Effector memory CD8-positive, alpha-beta T cell (primary cell): ENCODE measurements at regions not wholly inside any gene's neighbourhood (a gene's known extent, or its start where the extent isn't known, plus 50 kb on each side); places are given as distances from the start of the nearest gene placed in this dataset.
"Not testable (repeated sequence)": the region's sequence is repeated elsewhere in the genome, so short reads cannot be mapped to it uniquely, and the experiment has no call there.

Experiments
- ATAC-seq: fragments of 150-1000 bp; cut with Tn5 transposase; replicated peaks from 2 replicates; pipeline ENCODE4 v1.10.0; 2021; ENCODE audit warnings: mild to moderate bottlenecking, moderate library complexity
- DNase-seq, 3 experiments: peaks; one replicate each; pipeline ENCODE4 v3.0.0; 2021
- H3K27ac Mint-ChIP-seq, 2 donors: one replicate each; pipeline ENCODE4 v1.8.0; 2022; ENCODE audit warnings: mild to moderate bottlenecking in 2 of 2, mixed read lengths in 2 of 2, moderate library complexity in 2 of 2
- H3K27me3 Mint-ChIP-seq, 2 donors: one replicate each; pipeline ENCODE4 v1.8.0; 2022; ENCODE audit warnings: mixed read lengths in 2 of 2
- H3K36me3 Mint-ChIP-seq: one replicate; pipeline ENCODE4 v1.8.0; 2022; ENCODE audit warnings: mild to moderate bottlenecking, moderate library complexity, mixed read lengths; ENCODE audit not compliant: insufficient read depth
- H3K4me1 Mint-ChIP-seq, 2 donors: one replicate each; pipeline ENCODE4 v1.8.0; 2022; ENCODE audit warnings: low read depth in 2 of 2, mixed read lengths in 2 of 2
- H3K4me3 Mint-ChIP-seq, 2 donors: one replicate each; pipeline ENCODE4 v1.8.0; 2022; ENCODE audit warnings: mild to moderate bottlenecking in 2 of 2, mixed read lengths in 2 of 2, moderate library complexity in 2 of 2
- H3K9me3 Mint-ChIP-seq, 2 donors: one replicate each; pipeline ENCODE4 v1.8.0; 2022; ENCODE audit warnings: mixed read lengths in 2 of 2

DNA sequence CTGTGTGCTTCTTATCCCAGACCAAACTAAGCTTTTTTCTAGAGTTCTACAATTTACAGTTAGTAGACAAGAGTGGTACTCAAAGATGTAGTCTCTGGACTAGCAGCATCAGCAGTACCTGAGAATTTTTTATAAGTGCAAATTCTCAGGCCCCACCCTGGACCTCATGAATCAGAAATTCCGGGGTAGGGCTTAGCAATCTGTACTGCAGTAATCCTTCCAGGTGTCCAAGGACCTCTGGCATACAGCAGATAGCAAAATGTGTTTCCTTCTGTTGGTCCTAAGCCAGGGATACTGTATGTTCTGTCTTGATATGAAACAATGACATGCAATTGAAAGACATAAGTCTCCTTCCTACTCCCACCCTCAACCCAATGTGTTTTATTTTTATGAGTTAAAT is 194.3 kb downstream of the MSX2 start:
- no peak for DNase-seq
- Mint-ChIP-seq H3K4me1 (peaks cover 0 to 4% of the 10 kb centered on the region in 2 donors), H3K36me3 (no peaks in the 10 kb centered on the region), H3K9me3 (no peaks in the 10 kb centered on the region), H3K27me3 (peaks cover 14 to 22% of the 10 kb centered on the region in 2 donors), H3K4me3 (no peak overlapping the region), H3K27ac (no peak overlapping the region)
- no peak for ATAC-seq

DNA sequence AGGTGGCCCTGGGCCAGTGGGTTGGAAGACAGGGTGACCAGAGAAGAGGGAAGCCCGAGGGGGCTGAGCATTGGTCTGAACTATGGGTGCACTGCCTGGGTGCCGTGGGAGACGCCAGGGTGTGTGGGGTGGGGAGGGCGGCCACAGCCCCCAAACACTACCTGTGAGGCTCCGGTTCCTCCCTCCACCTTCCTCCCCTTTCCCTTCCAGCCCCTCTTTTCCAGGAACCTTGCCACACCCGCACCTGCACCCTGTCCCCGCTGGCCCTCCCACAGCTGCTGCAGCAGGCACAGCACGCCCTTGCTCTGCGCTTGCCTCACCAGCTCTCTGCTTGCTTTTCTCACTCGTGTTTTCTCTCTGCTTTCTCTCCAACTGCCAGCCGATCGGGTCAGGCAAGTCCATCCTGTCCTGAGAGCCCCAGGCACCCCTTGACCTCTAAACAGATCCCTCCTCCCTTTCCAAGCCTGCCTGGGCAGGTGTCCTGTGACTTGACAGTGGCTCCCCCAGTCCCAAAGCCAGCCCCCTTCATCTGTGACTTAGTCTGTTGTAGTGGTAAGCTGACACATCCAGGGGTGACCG is 193.7 kb downstream of the MSX2 start:
- no peak overlapping the region for H3K27ac Mint-ChIP-seq
- peaks cover 0 to 4% of the 10 kb centered on the region in 2 donors for H3K4me1 Mint-ChIP-seq
- peaks cover 14 to 22% of the 10 kb centered on the region in 2 donors for H3K27me3 Mint-ChIP-seq
- no peaks in the 10 kb centered on the region for H3K36me3 Mint-ChIP-seq
- H3K9me3 Mint-ChIP-seq = no peaks in the 10 kb centered on the region
- no peak for DNase-seq
- no peak for ATAC-seq
- H3K4me3 Mint-ChIP-seq = no peak overlapping the region

DNA sequence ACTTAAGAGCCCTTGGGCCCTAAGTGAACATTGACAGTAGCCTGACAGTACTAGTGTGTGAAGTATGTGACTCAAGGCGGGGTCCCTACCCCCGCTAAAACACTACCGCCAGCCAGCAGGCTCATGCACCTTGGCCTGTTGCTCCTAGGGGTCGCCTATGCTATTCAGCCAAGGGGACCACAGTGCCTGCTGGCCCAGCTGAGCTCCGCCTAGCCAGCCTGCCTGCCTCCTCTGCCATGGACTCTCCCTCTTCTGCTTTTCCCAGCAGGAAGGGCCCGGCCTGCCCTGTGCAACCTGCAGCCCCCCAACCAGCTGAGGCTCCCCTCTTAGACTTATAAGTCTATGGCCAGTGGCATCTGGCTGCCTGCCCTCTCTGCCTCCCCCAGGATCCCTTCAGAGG is 193.1 kb downstream of the MSX2 start:
- not testable (repeated sequence) for ATAC-seq, H3K4me3 Mint-ChIP-seq, H3K9me3 Mint-ChIP-seq, H3K4me1 Mint-ChIP-seq, DNase-seq, H3K36me3 Mint-ChIP-seq, H3K27ac Mint-ChIP-seq
- H3K27me3 Mint-ChIP-seq = peaks cover 14 to 22% of the 10 kb centered on the region in 2 donors

DNA sequence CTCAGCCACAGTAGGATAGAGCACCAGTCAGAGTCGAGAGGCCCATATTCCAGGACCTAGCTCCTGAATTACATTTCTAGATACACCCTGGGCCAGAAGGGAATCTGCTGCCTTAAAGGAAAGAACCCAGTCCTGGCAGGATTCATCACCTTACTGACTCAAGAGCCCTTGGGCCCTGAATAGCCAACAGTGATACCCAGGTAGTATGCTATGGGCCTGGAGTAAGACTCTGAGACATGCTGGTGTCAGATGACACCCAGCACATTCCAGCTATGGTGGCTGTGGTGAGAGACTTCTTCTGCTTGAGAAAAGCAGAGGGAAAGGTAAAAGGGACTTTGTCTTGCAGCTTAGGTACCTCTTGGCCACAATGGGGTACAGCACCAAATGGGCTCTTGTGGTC is 192.5 kb downstream of the MSX2 start:
- not testable (repeated sequence) for H3K4me3 Mint-ChIP-seq, ATAC-seq, H3K36me3 Mint-ChIP-seq, H3K9me3 Mint-ChIP-seq, H3K27ac Mint-ChIP-seq, H3K4me1 Mint-ChIP-seq, DNase-seq
- H3K27me3 Mint-ChIP-seq = peaks cover 14 to 22% of the 10 kb centered on the region in 2 donors

DNA sequence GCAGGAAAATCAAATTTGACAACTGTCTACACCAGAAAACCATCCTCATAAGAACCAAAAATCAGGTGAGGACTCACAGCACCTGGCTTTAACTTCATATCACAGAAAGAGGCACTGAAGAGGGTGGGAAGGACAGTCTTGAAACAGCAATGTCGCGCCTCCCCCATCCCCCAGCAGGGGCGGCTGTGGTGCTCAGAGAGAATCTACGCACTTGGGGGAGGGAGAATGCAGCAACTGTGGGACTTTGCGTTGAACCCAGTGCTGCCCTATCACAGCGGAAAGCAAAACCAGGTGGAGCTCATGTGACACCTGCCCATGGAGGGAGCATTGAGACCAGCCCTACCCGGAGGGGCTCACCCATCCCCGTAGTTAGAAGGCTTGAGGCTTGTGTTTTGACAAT is 191.8 kb downstream of the MSX2 start:
- H3K9me3 Mint-ChIP-seq = no peaks in the 10 kb centered on the region
- H3K27me3 Mint-ChIP-seq = peaks cover 14 to 27% of the 10 kb centered on the region in 2 donors
- no peak for DNase-seq
- peaks cover 0 to 3% of the 10 kb centered on the region in 2 donors for H3K4me1 Mint-ChIP-seq
- no peak for ATAC-seq
- no peaks in the 10 kb centered on the region for H3K36me3 Mint-ChIP-seq
- H3K4me3 Mint-ChIP-seq = no peak overlapping the region
- H3K27ac Mint-ChIP-seq = no peak overlapping the region

DNA sequence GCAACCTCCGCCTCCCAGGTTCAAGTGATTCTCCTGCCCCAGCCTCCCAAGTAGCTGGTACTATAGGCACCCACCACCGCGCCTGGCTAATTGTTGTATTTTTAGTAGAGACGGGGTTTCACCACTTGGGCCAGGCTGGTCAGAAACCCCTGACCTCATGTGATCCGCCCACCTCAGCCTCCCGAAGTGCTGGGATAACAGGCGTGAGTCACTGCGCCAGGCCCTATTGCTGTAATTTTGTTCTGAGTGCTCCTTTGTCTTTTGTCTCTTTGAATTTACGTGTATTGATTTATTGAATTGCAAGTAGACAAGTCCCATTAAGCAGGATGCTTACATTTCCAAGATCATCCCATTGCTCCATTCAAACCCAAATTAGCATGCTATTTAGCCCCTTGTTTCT is 186.7 kb downstream of the MSX2 start:
- ATAC-seq = no peak
- H3K4me3 Mint-ChIP-seq = no peak overlapping the region
- no peaks in the 10 kb centered on the region for H3K36me3 Mint-ChIP-seq
- DNase-seq = no peak
- H3K27ac Mint-ChIP-seq = no peak overlapping the region
- no peaks in the 10 kb centered on the region for H3K9me3 Mint-ChIP-seq
- H3K4me1 Mint-ChIP-seq = no peaks in the 10 kb centered on the region
- H3K27me3 Mint-ChIP-seq = peaks cover 5 to 34% of the 10 kb centered on the region in 2 donors

DNA sequence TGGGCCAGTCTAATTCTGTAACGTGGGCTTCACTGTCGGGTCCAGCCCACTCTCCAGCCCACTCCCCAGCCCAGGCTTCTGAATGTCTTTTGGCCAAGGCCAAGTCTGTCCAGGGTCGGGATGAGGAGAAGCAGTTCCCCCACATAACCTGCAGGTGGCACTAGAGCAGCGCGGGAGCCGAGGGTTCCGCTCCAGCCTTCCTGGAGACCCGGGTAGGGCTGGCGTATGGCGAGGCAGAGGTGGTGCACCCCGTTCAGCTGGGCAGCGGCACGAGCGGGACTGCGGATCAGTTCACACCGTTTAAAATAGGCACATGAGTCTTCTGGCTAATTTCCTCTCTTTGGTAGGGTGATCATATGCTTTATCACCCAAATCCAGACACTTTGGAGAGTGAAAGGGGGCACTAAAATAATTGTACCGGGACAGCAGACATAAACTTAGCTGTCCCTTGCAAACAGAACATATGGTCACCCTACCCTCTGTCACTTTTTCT is 185.9 kb downstream of the MSX2 start:
- Mint-ChIP-seq H3K4me3 (no peak overlapping the region), H3K36me3 (no peaks in the 10 kb centered on the region), H3K9me3 (no peaks in the 10 kb centered on the region), H3K27ac (no peak overlapping the region), H3K27me3 (peaks cover 0 to 36% of the 10 kb centered on the region in 2 donors), H3K4me1 (no peaks in the 10 kb centered on the region)
- ATAC-seq = peak; percentile 39
- DNase-seq = peak in 2 of 3 experiments; percentile 3 to 21

DNA sequence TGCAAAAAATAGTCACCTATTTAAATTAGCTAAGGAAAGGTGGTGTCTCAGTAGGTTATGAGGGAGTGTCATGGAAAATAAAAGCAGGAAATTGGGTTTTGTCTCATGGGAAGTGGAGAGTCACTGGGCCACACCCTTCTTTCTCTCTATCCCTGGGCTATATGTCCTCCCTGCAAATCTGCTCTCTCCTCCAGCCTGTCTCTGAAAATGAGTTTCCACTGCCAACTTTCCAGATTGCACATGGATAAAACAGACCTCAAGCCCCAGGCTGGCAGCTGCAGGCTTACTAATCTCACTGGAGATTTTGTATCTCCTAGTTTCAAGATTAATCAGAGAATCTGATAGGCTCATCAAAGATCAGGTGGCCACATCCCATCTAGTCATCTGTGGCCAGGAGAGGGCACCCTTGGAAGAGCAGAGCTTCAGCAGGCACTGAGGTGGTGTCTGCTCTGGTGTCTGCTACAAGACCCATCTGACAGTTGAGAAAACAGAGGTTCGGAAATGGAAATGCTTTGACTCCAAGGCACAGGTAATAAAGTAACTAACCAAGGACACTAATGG is 178.9 kb downstream of the MSX2 start:
- peaks cover 0 to 13% of the 10 kb centered on the region in 2 donors for H3K27me3 Mint-ChIP-seq
- H3K4me3 Mint-ChIP-seq = no peak overlapping the region
- ATAC-seq (no peak), DNase-seq (no peak)
- no peaks in the 10 kb centered on the region for H3K4me1 Mint-ChIP-seq
- H3K9me3 Mint-ChIP-seq = no peaks in the 10 kb centered on the region
- H3K36me3 Mint-ChIP-seq = no peaks in the 10 kb centered on the region
- H3K27ac Mint-ChIP-seq = no peak overlapping the region

DNA sequence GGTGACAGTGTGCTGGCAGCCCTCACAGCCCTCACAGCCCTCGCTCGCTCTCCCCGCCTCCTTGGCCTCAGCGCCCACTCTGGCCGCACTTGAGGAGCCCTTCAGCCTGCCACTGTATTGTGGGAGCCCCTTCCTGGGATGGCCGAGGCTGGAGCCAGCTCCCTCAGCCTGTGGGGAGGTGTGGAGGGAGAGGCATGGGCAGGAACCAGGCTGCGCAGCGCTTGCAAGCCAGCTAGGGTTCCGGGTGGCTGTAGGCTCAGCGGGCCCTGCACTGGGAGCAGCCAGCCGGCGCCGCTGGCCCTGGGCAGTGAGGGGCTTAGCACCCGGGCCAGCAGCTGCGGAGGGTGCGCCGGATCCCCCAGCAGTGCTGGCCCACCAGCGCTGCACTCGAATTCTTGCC is 177.0 kb downstream of the MSX2 start:
- Mint-ChIP-seq H3K36me3 (no peaks in the 10 kb centered on the region), H3K9me3 (no peaks in the 10 kb centered on the region), H3K4me3 (no peak overlapping the region), H3K27ac (no peak overlapping the region), H3K4me1 (no peaks in the 10 kb centered on the region), H3K27me3 (peaks cover 0 to 11% of the 10 kb centered on the region in 2 donors)
- ATAC-seq (no peak), DNase-seq (no peak)

DNA sequence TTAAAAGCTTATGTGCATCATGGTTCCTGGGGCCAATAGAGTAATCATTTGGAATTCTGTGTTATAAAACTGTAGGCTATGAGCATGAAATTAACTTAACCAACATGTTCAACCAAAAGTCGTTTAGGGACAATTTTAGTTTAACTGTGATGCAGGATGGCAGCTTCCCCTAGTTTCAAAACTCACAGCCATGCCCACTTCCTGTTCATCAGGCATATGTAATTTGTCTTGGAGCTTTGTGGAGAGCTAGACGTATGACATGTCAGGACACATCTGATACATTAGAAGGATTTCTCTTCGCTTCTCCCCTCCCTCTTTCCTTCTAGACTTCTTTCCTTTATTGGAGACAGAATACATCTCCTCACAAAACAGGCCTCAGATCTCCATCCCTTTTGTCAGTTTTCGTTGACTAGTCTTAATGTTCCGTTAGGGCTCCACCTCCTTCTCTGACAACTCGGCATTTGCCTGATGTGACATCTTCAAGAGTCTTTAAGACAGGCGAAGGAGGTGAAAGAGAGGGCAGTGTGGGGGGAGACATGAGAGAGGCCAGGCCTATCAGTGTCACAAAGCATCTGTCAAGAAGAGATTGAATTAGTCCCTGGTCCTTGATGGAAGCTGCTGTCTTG is 176.0 kb downstream of the MSX2 start:
- Mint-ChIP-seq H3K4me1 (no peaks in the 10 kb centered on the region), H3K27ac (no peak overlapping the region), H3K36me3 (no peaks in the 10 kb centered on the region), H3K9me3 (no peaks in the 10 kb centered on the region), H3K27me3 (peaks cover 0 to 9% of the 10 kb centered on the region in 2 donors), H3K4me3 (no peak overlapping the region)
- DNase-seq = no peak
- ATAC-seq = no peak

DNA sequence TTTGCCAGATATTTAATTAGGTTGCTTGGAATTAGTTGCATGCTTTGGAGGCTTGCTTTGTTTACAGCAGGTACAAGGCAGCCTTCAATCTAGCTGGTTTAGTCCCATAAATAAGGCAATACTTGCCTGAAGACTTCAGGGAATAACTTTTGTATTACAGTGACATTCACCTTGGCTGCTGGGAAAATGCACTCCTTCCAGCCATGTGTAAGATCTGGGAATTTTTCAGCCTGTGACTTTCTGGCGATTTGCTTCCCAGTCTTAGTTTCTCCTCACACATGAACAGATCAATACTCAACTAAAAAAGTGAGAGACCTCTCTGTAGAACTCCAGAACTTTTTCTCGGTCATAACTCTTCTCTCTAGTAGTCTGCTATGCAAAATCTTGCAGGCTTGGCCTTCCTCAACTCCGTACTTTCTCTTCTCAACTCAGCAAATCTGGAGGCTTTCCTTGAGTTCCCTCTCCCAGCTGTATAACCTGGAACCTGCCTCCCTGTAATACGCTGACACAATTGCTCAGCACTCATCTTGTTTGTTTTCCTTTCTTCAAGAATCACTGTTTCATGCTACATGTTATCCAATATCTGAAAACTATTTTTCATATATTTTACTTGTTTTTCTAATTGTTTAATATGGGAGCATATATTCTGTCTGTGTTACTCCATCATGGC is 173.0 kb downstream of the MSX2 start:
- H3K27ac Mint-ChIP-seq = no peak overlapping the region
- no peaks in the 10 kb centered on the region for H3K27me3 Mint-ChIP-seq
- ATAC-seq (no peak), DNase-seq (no peak)
- no peaks in the 10 kb centered on the region for H3K4me1 Mint-ChIP-seq
- no peaks in the 10 kb centered on the region for H3K36me3 Mint-ChIP-seq
- no peak overlapping the region for H3K4me3 Mint-ChIP-seq
- no peaks in the 10 kb centered on the region for H3K9me3 Mint-ChIP-seq

DNA sequence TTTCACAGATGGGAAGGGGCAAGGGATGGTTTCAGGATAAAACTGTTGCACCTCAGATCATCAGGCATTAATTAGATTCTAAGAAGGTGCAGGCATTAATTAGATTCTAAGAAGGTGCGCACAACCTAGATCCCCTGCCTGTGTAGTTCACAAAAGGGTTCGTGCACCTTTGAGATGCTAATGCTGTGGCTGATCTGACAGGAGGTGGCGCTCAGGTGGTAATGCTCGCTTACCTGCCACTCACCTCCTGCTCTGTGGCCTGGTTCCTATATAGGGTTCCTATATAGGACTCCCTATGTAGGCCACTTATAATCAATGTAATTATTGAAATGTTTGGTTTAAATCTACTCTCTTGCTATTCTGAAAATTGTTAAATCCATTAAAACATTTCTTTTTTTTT is 171.0 kb downstream of the MSX2 start:
- no peaks in the 10 kb centered on the region for H3K36me3 Mint-ChIP-seq
- peaks cover 0 to 7% of the 10 kb centered on the region in 2 donors for H3K27me3 Mint-ChIP-seq
- H3K27ac Mint-ChIP-seq = no peak overlapping the region
- no peak overlapping the region for H3K4me3 Mint-ChIP-seq
- peaks cover 0 to 3% of the 10 kb centered on the region in 2 donors for H3K9me3 Mint-ChIP-seq
- H3K4me1 Mint-ChIP-seq = no peaks in the 10 kb centered on the region
- DNase-seq (no peak), ATAC-seq (no peak)

DNA sequence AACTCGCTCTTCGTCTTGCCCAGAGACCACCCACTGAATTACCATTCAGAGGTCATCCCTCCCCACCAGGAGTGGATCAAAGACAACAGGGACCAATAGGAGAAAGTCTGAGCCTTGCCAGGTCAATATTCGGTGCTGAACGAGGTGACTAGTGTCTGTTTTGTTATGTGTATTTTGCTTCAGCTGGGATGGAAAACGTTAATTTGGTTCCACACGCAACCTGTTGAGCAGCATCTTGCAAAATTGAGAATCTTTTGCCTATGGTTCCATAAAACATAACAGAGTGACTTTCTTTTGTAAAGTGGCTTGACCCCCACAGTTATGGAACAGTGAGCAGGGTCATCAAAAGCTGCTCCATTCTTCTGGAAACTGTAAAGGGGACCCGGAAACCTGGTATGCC is 168.4 kb downstream of the MSX2 start:
- no peaks in the 10 kb centered on the region for H3K36me3 Mint-ChIP-seq
- DNase-seq (no peak), ATAC-seq (no peak)
- H3K9me3 Mint-ChIP-seq = peaks cover 0 to 3% of the 10 kb centered on the region in 2 donors
- H3K27ac Mint-ChIP-seq = no peak overlapping the region
- no peaks in the 10 kb centered on the region for H3K4me1 Mint-ChIP-seq
- H3K4me3 Mint-ChIP-seq = no peak overlapping the region
- H3K27me3 Mint-ChIP-seq = peaks cover 7% of the 10 kb centered on the region in 2 donors
